GM23248 (cell line): ENCODE measurements at regions not wholly inside any gene's neighbourhood (a gene's known extent, or its start where the extent isn't known, plus 50 kb on each side); places are given as distances from the start of the nearest gene placed in this dataset.

ENCODE experiments used
- DNase-seq: peaks from one replicate; pipeline ENCODE4 v3.0.0-alpha.2; 2015
- H2AFZ ChIP-seq: fragments of 200-600 bp; sonication (generic); 2 replicates; pipeline ENCODE4 v1.6.1; 2016; ENCODE audit warnings: antibody characterized with exemption
- H3F3A ChIP-seq: fragments of 200-600 bp; sonication (generic); 2 replicates; pipeline ENCODE4 v1.6.1; 2016; ENCODE audit warnings: mild to moderate bottlenecking, antibody characterized with exemption, mixed run types; ENCODE audit not compliant: insufficient read depth
- H3K27ac ChIP-seq: fragments of 200-600 bp; sonication (generic); 2 replicates; pipeline ENCODE4 v1.5.1; 2016; ENCODE audit warnings: mild to moderate bottlenecking
- H3K27me3 ChIP-seq: fragments of 200-600 bp; sonication (generic); replicated peaks from 2 replicates; pipeline ENCODE4 v1.6.1; 2016; ENCODE audit warnings: mild to moderate bottlenecking; ENCODE audit not compliant: insufficient read depth
- H3K36me3 ChIP-seq: fragments of 200-600 bp; sonication (generic); 2 replicates; pipeline ENCODE4 v1.6.1; 2016; ENCODE audit warnings: low read depth, mild to moderate bottlenecking
- H3K4me1 ChIP-seq: fragments of 200-600 bp; sonication (generic); 2 replicates; pipeline ENCODE4 v1.6.1; 2016; ENCODE audit warnings: mild to moderate bottlenecking; ENCODE audit not compliant: insufficient read depth
- H3K4me2 ChIP-seq: fragments of 200-600 bp; sonication (generic); one replicate; pipeline ENCODE4 v1.6.1; 2016; ENCODE audit warnings: mild to moderate bottlenecking; ENCODE audit not compliant: unreplicated experiment
- H3K4me3 ChIP-seq: fragments of 200-600 bp; sonication (generic); 2 replicates; pipeline ENCODE4 v1.5.1; 2016; ENCODE audit warnings: mild to moderate bottlenecking
- H3K79me2 ChIP-seq: fragments of 200-600 bp; sonication (generic); 2 replicates; pipeline ENCODE4 v1.6.1; 2016; ENCODE audit warnings: mild to moderate bottlenecking; ENCODE audit not compliant: insufficient read depth
- H3K9ac ChIP-seq: fragments of 200-600 bp; sonication (generic); 2 replicates; pipeline ENCODE4 v1.6.1; 2016; ENCODE audit warnings: mild to moderate bottlenecking
- H3K9me2 ChIP-seq: fragments of 200-600 bp; sonication (generic); 2 replicates; pipeline ENCODE4 v1.6.1; 2016; ENCODE audit warnings: mixed run types, mild to moderate bottlenecking, moderate library complexity; ENCODE audit not compliant: insufficient read depth
- H3K9me3 ChIP-seq: fragments of 200-600 bp; sonication (generic); one replicate; pipeline ENCODE4 v1.6.1; 2017; ENCODE audit warnings: low read depth
- H4K20me1 ChIP-seq: fragments of 200-600 bp; sonication (generic); 2 replicates; pipeline ENCODE4 v1.6.0; 2016; ENCODE audit not compliant: insufficient read depth
- EZH2 ChIP-seq: fragments of 200-600 bp; sonication (generic); IDR thresholded peaks from 2 replicates; pipeline ENCODE4 v1.6.1; 2018; ENCODE audit warnings: antibody characterized with exemption, mild to moderate bottlenecking; ENCODE audit not compliant: insufficient read depth, poor library complexity, severe bottlenecking
- EZH2phosphoT487 ChIP-seq: fragments of 200-600 bp; sonication (generic); IDR thresholded peaks from 2 replicates; pipeline ENCODE4 v1.6.1; 2018; ENCODE audit warnings: antibody characterized with exemption, moderate library complexity, mild to moderate bottlenecking, low read depth; ENCODE audit not compliant: insufficient read depth
- WGBS, 2 experiments: methylation state at CpG; one replicate each; pipeline ENCODE4 v1.1.6; 2015 to 2017; ENCODE audit warnings: low lambda C conversion rate in 2 of 2, low coverage in 1 of 2; ENCODE audit errors: missing lambda C conversion rate in 2 of 2; 5-methylcytosine and 5-hydroxymethylcytosine counted together
- in situ Hi-C: fragments of 300-500 bp; cut with MboI; formaldehyde crosslinking; loops from 2 replicates; pipeline ENCODE4 v1.15.0; 2020

GRCh38 chr3:106624154-106624553 lies 753.1 kb upstream of the CCDC54 start:
- no peak overlapping the region for H3K9ac ChIP-seq
- H3K79me2 ChIP-seq: no peaks in the 10 kb centered on the region
- H3K4me1 ChIP-seq: peaks cover 11% of the 10 kb centered on the region
- no peak overlapping the region for H3K4me3 ChIP-seq
- WGBS, 2 experiments: 89 to 96% methylated on average over 1 of the region's 1 CpG
- H3K9me2 ChIP-seq: no peaks in the 10 kb centered on the region
- DNase-seq: no peak
- in situ Hi-C loops: loop anchor here (10.0 kb wide), 1 partner anchor 431 kb away; no protein-coding TSS in a partner anchor
- H3K36me3 ChIP-seq: 0 out of 2 replicates have a peak, but pooled peaks cover 5% of the 10 kb centered on the region
- H3K27me3 ChIP-seq: no peaks in the 10 kb centered on the region
- H3K27ac ChIP-seq: no peak overlapping the region
- TF ChIP-seq EZH2: no peak
- TF ChIP-seq EZH2phosphoT487: no peak
- H3F3A ChIP-seq: 0 out of 2 replicates have a peak, but pooled peaks cover 4% of the 10 kb centered on the region
- H4K20me1 ChIP-seq: no peaks in the 10 kb centered on the region
- H3K4me2 ChIP-seq: no peak overlapping the region
- no peaks in the 10 kb centered on the region for H3K9me3 ChIP-seq
- no peak overlapping the region for H2AFZ ChIP-seq

- no peak overlapping the region for H3K27ac ChIP-seq
- H4K20me1 ChIP-seq: no peaks in the 10 kb centered on the region
- peaks cover 15% of the 10 kb centered on the region for H3K4me1 ChIP-seq
- peak overlapping the region; percentile 53 for H2AFZ ChIP-seq
- in situ Hi-C loops: loop anchor here (10.0 kb wide), 1 partner anchor 426 kb away; no protein-coding TSS in a partner anchor
- no peaks in the 10 kb centered on the region for H3K27me3 ChIP-seq
- H3K4me3 ChIP-seq: no peak overlapping the region
- no peaks in the 10 kb centered on the region for H3K9me2 ChIP-seq
- H3K4me2 ChIP-seq: no peak overlapping the region
- no peak overlapping the region for H3K9ac ChIP-seq
- H3K9me3 ChIP-seq: no peaks in the 10 kb centered on the region
- TF ChIP-seq EZH2phosphoT487: no peak
- TF ChIP-seq EZH2: no peak
- DNase-seq: peak; percentile 67
- no peaks in the 10 kb centered on the region for H3K79me2 ChIP-seq
- H3K36me3 ChIP-seq: 0 out of 2 replicates have a peak, but pooled peaks cover 5% of the 10 kb centered on the region
- 0 out of 2 replicates have a peak, but pooled peaks cover 4% of the 10 kb centered on the region for H3F3A ChIP-seq
Observed at GRCh38 chr3:106628407-106628806, 748.8 kb upstream of the CCDC54 start.

- no peak for DNase-seq
- in situ Hi-C loops: loop anchor here (10.0 kb wide), 1 partner anchor 425 kb away; no protein-coding TSS in a partner anchor
- Histone ChIP-seq H3K36me3 (0 out of 2 replicates have a peak, but pooled peaks cover under 1% of the 10 kb centered on the region), H3K9me2 (no peaks in the 10 kb centered on the region), H3K9me3 (no peaks in the 10 kb centered on the region), H3K27ac (no peak overlapping the region), H3K4me3 (no peak overlapping the region), H2AFZ (peak overlapping the region; percentile 72), H3K9ac (no peak overlapping the region), H3K4me1 (peaks cover 18% of the 10 kb centered on the region), H3K79me2 (no peaks in the 10 kb centered on the region), H3K27me3 (no peaks in the 10 kb centered on the region), H3F3A (peaks cover 6% of the 10 kb centered on the region), H3K4me2 (no peak overlapping the region), H4K20me1 (no peaks in the 10 kb centered on the region)
- TF ChIP-seq EZH2 (no peak), EZH2phosphoT487 (no peak)
- WGBS, 2 experiments: 14% methylated on average over 2 of the region's 2 CpGs
Observed at GRCh38 chr3:106629215-106629832, 747.9 kb upstream of the CCDC54 start.

- H3F3A ChIP-seq: peaks cover 20% of the 10 kb centered on the region
- no peak overlapping the region for H3K27ac ChIP-seq
- no peak for DNase-seq
- no peak overlapping the region for H3K4me2 ChIP-seq
- no peak overlapping the region for H3K4me3 ChIP-seq
- peaks cover 35% of the 10 kb centered on the region for H3K4me1 ChIP-seq
- WGBS, 2 experiments: 91 to 93% methylated on average over 11 of the region's 11 CpGs
- in situ Hi-C loops: no loop called here
- no peak overlapping the region for H2AFZ ChIP-seq
- H3K9me3 ChIP-seq: no peaks in the 10 kb centered on the region
- no peaks in the 10 kb centered on the region for H3K79me2 ChIP-seq
- TF ChIP-seq EZH2: no peak
- TF ChIP-seq EZH2phosphoT487: no peak
- H3K9me2 ChIP-seq: no peaks in the 10 kb centered on the region
- no peaks in the 10 kb centered on the region for H4K20me1 ChIP-seq
- no peaks in the 10 kb centered on the region for H3K36me3 ChIP-seq
- no peak overlapping the region for H3K9ac ChIP-seq
- H3K27me3 ChIP-seq: no peaks in the 10 kb centered on the region
Observed at GRCh38 chr3:106631373-106632108, 745.7 kb upstream of the CCDC54 start.
